ENCODE measurements at regions not wholly inside any gene's neighbourhood (a gene's known extent, or its start where the extent isn't known, plus 50 kb on each side); places are given as distances from the start of the nearest gene placed in this dataset.

DNA sequence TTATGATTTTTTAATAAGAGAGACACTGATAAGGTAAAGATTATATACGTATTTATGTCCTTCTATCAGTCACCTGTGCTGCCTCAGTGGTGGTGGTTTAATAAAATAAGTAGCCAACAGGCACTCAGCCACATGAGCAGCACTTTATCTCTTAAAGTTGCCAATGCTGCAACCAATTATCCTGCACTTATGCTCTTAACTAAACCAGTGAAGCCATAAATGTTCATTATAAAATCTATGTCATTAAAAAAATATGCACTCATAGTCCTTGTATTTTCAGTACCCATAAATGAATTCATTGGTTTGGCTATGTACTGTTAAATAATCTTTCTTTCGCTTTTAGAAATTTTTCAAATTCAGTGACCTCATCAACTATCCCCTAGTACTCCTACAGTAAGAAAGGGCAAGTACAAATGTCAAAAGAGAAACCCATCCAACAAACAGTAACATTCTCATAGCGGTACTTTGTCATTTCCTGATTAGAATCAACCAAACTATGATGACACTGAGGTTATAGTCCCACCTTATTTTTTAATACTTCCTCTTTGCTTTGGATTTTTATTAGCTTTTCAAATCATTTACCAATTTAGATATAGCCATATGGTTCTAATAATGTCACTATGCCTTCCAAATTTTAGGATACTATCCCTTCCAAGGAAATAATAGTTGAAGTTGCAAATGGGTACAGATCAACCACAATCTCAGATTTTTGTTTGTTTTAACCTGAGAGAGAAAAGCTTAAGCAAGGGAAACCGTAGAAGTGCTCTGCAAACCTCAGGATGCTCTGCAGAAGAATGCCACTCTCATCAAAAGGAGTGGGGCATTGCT, 190.9 kb downstream of the KLF12 start:
- TF ChIP-seq, protein P1, sequence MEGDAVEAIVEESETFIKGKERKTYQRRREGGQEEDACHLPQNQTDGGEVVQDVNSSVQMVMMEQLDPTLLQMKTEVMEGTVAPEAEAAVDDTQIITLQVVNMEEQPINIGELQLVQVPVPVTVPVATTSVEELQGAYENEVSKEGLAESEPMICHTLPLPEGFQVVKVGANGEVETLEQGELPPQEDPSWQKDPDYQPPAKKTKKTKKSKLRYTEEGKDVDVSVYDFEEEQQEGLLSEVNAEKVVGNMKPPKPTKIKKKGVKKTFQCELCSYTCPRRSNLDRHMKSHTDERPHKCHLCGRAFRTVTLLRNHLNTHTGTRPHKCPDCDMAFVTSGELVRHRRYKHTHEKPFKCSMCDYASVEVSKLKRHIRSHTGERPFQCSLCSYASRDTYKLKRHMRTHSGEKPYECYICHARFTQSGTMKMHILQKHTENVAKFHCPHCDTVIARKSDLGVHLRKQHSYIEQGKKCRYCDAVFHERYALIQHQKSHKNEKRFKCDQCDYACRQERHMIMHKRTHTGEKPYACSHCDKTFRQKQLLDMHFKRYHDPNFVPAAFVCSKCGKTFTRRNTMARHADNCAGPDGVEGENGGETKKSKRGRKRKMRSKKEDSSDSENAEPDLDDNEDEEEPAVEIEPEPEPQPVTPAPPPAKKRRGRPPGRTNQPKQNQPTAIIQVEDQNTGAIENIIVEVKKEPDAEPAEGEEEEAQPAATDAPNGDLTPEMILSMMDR (IDR thresholded peaks at IDR 0.05; ENCODE audit: low read depth, low read length), result no peak
- DNase-seq (ENCODE audit: low read depth in 1 of 2, low spot score in 1 of 2), result no peak
- no peaks in the 10 kb centered on the region for H3K9me3 ChIP-seq (ENCODE audit: low read depth)
- H3K36me3 ChIP-seq, result no peaks in the 10 kb centered on the region
- no peaks in the 10 kb centered on the region for H3K27me3 ChIP-seq
- H3K4me1 ChIP-seq (ENCODE audit: low read depth), result peaks cover 8% of the 10 kb centered on the region
- H3K4me3 ChIP-seq, result no peak overlapping the region
- H3K27ac ChIP-seq, result peak overlapping the region; percentile 56

GRCh38 chr13:73941752-73942151, 192.5 kb downstream of the KLF12 start:
- Histone ChIP-seq H3K27ac (no peak overlapping the region), H3K27me3 (no peaks in the 10 kb centered on the region), H3K36me3 (no peaks in the 10 kb centered on the region), H3K9me3 (ENCODE audit: low read depth) (no peaks in the 10 kb centered on the region), H3K4me1 (ENCODE audit: low read depth) (peaks cover 12% of the 10 kb centered on the region), H3K4me3 (no peak overlapping the region)
- TF ChIP-seq, protein P1 (IDR thresholded peaks at IDR 0.05; ENCODE audit: low read depth, low read length), result no peak
- no peak for DNase-seq (ENCODE audit: low read depth in 1 of 2, low spot score in 1 of 2)

GRCh38 chr13:73940098-73940497, 194.1 kb downstream of the KLF12 start:
- no peak overlapping the region for H3K27ac ChIP-seq
- TF ChIP-seq, protein P1 (IDR thresholded peaks at IDR 0.05; ENCODE audit: low read depth, low read length), result no peak
- no peaks in the 10 kb centered on the region for H3K9me3 ChIP-seq (ENCODE audit: low read depth)
- H3K4me3 ChIP-seq, result no peak overlapping the region
- H3K36me3 ChIP-seq, result no peaks in the 10 kb centered on the region
- no peaks in the 10 kb centered on the region for H3K27me3 ChIP-seq
- peak in 1 of 2 donors; percentile 12 for DNase-seq (ENCODE audit: low read depth in 1 of 2, low spot score in 1 of 2)
- peaks cover 12% of the 10 kb centered on the region for H3K4me1 ChIP-seq (ENCODE audit: low read depth)

DNA sequence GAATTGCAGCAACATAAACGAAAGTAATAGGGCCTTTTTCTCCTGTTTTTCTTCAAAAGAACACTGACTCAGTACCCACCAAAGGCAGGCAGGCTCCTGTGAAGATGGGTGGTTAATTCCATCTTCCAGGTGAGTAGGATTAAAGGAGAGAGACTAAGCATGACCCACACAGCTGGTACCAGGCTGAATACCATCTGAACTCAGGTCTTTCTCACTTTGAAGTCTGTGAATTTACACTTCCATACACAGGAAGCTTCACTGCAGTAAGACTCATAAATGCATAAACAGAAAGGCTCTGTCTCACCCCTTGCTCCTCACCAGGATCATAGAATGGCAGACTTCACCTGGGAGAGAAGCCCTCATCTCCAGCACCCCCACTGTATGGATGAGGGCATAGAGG, 194.6 kb downstream of the KLF12 start:
- Histone ChIP-seq H3K9me3 (ENCODE audit: low read depth) (no peaks in the 10 kb centered on the region), H3K27me3 (no peaks in the 10 kb centered on the region), H3K27ac (no peak overlapping the region), H3K4me3 (no peak overlapping the region), H3K4me1 (ENCODE audit: low read depth) (peaks cover 12% of the 10 kb centered on the region), H3K36me3 (no peaks in the 10 kb centered on the region)
- no peak for DNase-seq (ENCODE audit: low read depth in 1 of 2, low spot score in 1 of 2)
- TF ChIP-seq, protein P1 (IDR thresholded peaks at IDR 0.05; ENCODE audit: low read depth, low read length), result no peak

DNA sequence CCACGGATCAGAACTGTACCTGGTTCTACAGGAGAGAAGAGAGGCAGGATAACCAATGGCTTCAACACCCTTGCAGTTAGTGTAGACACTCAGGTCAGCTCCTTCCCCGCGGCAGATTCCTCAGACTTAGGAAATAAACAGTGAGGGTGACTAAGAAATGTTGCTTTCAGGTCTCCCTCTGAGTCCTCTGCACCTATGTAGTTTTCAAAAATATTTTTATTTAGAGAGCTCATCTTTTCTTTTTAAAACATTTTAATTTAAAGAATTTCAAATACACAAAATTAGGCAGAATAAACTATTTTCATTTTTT, 195.2 kb downstream of the KLF12 start:
- no peak overlapping the region for H3K4me3 ChIP-seq
- TF ChIP-seq, protein P1 (IDR thresholded peaks at IDR 0.05; ENCODE audit: low read depth, low read length), result no peak
- no peak for DNase-seq (ENCODE audit: low read depth in 1 of 2, low spot score in 1 of 2)
- no peak overlapping the region for H3K27ac ChIP-seq
- no peaks in the 10 kb centered on the region for H3K9me3 ChIP-seq (ENCODE audit: low read depth)
- H3K36me3 ChIP-seq, result no peaks in the 10 kb centered on the region
- H3K4me1 ChIP-seq (ENCODE audit: low read depth), result peaks cover 14% of the 10 kb centered on the region
- H3K27me3 ChIP-seq, result no peaks in the 10 kb centered on the region

All from cardiac muscle cell (in vitro differentiated cells and primary cell).